HCT116 (cell line): ENCODE measurements at regions not wholly inside any gene's neighbourhood (a gene's known extent, or its start where the extent isn't known, plus 50 kb on each side); places are given as distances from the start of the nearest gene placed in this dataset.

Experiments used
- ATAC-seq: fragments of 200-7000 bp; cut with Tn5 transposase; 2 replicates; pipeline ENCODE4 v1.9.1; 2020; ENCODE audit warnings: mild to moderate bottlenecking, moderate library complexity
- BruUV-seq: library from RNA; stranded (reverse); fragments of 400-500 nt; replicated peaks from 2 replicates; lab custom pipeline; 2021; lab: Mats Ljungman, UMichigan
- CTCF ChIA-PET: fragments of 300-600 bp; sonication (Branson Sonifier 250); formaldehyde crosslinking; loops from one replicate; lab custom pipeline; 2021; ENCODE audit warnings: antibody characterized with exemption; lab: Charles Lee
- POLR2A ChIA-PET: fragments of 300-600, 350-600 bp; sonication (Branson Sonifier 250); formaldehyde crosslinking; loops from one replicate; lab custom pipeline; 2021; ENCODE audit warnings: antibody characterized with exemption; lab: Charles Lee
- RAD21 ChIA-PET, 2 experiments: fragments of 300-600 bp; sonication (Branson Sonifier 250); formaldehyde crosslinking; loops; one replicate each; lab custom pipeline; 2023; ENCODE audit warnings: low total read pairs in 2 of 2; ENCODE audit not compliant: uncharacterized antibody in 2 of 2, unreplicated experiment in 2 of 2, low non-redundant PET in 1 of 2; lab: Charles Lee
- DNase-seq: peaks from one replicate; pipeline ENCODE4 v3.0.0-alpha.2; 2010; ENCODE audit warnings: low read depth, low spot score
- H2AFZ ChIP-seq: fragments of 200-600 bp; shearing (Covaris generic), sonication (generic); 2 replicates; pipeline ENCODE4 v1.6.1; 2017; ENCODE audit warnings: low read depth, mixed run types, mixed read lengths, antibody characterized with exemption, low read length; ENCODE audit not compliant: poor library complexity, severe bottlenecking
- H3K27ac ChIP-seq: 2 replicates; pipeline ENCODE4 v1.5.1; 2012; ENCODE audit warnings: low read depth, low read length
- H3K27me3 ChIP-seq: fragments of 200-600 bp; sonication (generic); 2 replicates; pipeline ENCODE4 v1.6.1; 2016; ENCODE audit warnings: mixed run types, low read length, mixed read lengths; ENCODE audit not compliant: insufficient read depth
- H3K36me3 ChIP-seq, 2 experiments: fragments of 200-500 bp in 1 of 2; fragments of 200-600 bp in 1 of 2; sonication (Bioruptor generic) in 1 of 2; sonication (generic) in 1 of 2; 2 replicates each; pipeline versions ENCODE4 v1.5.1 to v1.6.1; 2014 to 2016; ENCODE audit warnings: low read length in 2 of 2, inconsistent platforms in 1 of 2, mixed read lengths in 1 of 2, mixed run types in 1 of 2; ENCODE audit not compliant: insufficient read depth in 2 of 2, control insufficient read depth in 1 of 2
- H3K4me1 ChIP-seq, 2 experiments: fragments of 200-600 bp in 1 of 2; sonication (generic) in 1 of 2; 2 replicates each; pipeline versions ENCODE4 v1.5.1 to v1.6.1; 2012 to 2017; ENCODE audit warnings: low read length in 2 of 2, inconsistent platforms in 1 of 2, mild to moderate bottlenecking in 1 of 2, mixed read lengths in 1 of 2, mixed run types in 1 of 2, moderate library complexity in 1 of 2; ENCODE audit not compliant: insufficient read depth in 2 of 2, control insufficient read depth in 1 of 2
- H3K4me2 ChIP-seq: fragments of 200-600 bp; sonication (generic); 2 replicates; pipeline ENCODE4 v1.6.1; 2017; ENCODE audit warnings: mixed run types, low read length, mixed read lengths
- H3K4me3 ChIP-seq, 2 experiments: fragments of 200-600 bp in 1 of 2; sonication (generic) in 1 of 2; replicated peaks in 1 of 2; 2 replicates each; pipeline ENCODE4 v1.5.1; 2011 to 2016; ENCODE audit warnings: low read length in 2 of 2, control low read depth in 1 of 2, low read depth in 1 of 2, mild to moderate bottlenecking in 1 of 2, mixed read lengths in 1 of 2, mixed run types in 1 of 2
- H3K79me2 ChIP-seq: fragments of 200-600 bp; sonication (generic); 2 replicates; pipeline ENCODE4 v1.6.1; 2017; ENCODE audit warnings: mild to moderate bottlenecking, mixed run types, low read length, moderate library complexity, mixed read lengths; ENCODE audit not compliant: insufficient read depth
- H3K9ac ChIP-seq: fragments of 200-600 bp; sonication (generic); 2 replicates; pipeline ENCODE4 v1.6.1; 2016; ENCODE audit warnings: low read length, mixed read lengths
- H3K9me2 ChIP-seq: fragments of 200-600 bp; sonication (generic), shearing (Covaris generic); 2 replicates; pipeline ENCODE4 v1.6.1; 2017; ENCODE audit warnings: mixed run types, mild to moderate bottlenecking, moderate library complexity; ENCODE audit not compliant: insufficient read depth
- H3K9me3 ChIP-seq, 2 experiments: fragments of 200-500 bp in 1 of 2; fragments of 200-600 bp in 1 of 2; sonication (Bioruptor generic) in 1 of 2; sonication (generic) in 1 of 2; 2 replicates each; pipeline ENCODE4 v1.6.1; 2014 to 2017; ENCODE audit warnings: low read length in 2 of 2, mixed read lengths in 2 of 2, inconsistent platforms in 1 of 2, low read depth in 1 of 2, mild to moderate bottlenecking in 1 of 2, mixed run types in 1 of 2, moderate library complexity in 1 of 2; ENCODE audit not compliant: control insufficient read depth in 1 of 2, insufficient read depth in 1 of 2
- H4K20me1 ChIP-seq: fragments of 200-600 bp; sonication (generic), shearing (Covaris generic); 2 replicates; pipeline ENCODE4 v1.6.1; 2017; ENCODE audit warnings: mixed run types, mild to moderate bottlenecking, moderate library complexity; ENCODE audit not compliant: insufficient read depth
- ATF3 ChIP-seq: IDR thresholded peaks from 2 replicates; pipeline ENCODE4 v1.6.1; 2012
- CBX3 ChIP-seq: IDR thresholded peaks from 2 replicates; pipeline ENCODE4 v1.6.1; 2012; ENCODE audit warnings: low read depth
- CTCF ChIP-seq, 3 experiments: fragments of 200-600 bp in 1 of 3; sonication (generic) in 1 of 3; IDR thresholded peaks in 2 of 3; conservative IDR thresholded peaks in 1 of 3; 2 replicates each; pipeline ENCODE4 v1.5.1; 2012 to 2017; ENCODE audit warnings: low read depth in 2 of 3, low read length in 2 of 3, antibody characterized with exemption in 1 of 3, borderline replicate concordance in 1 of 3, control low read depth in 1 of 3, mild to moderate bottlenecking in 1 of 3, mixed read lengths in 1 of 3, mixed run types in 1 of 3, moderate library complexity in 1 of 3; ENCODE audit not compliant: insufficient read depth in 1 of 3
- EGR1 ChIP-seq: IDR thresholded peaks from 2 replicates; pipeline ENCODE4 v1.6.1; 2012; ENCODE audit warnings: low read depth
- MAX ChIP-seq: IDR thresholded peaks from 2 replicates; pipeline ENCODE4 v1.6.1; 2012
- RAD21 ChIP-seq: IDR thresholded peaks from 2 replicates; pipeline ENCODE4 v1.6.1; 2012; ENCODE audit warnings: low read depth, mild to moderate bottlenecking
- REST ChIP-seq: IDR thresholded peaks from 2 replicates; pipeline ENCODE4 v1.6.1; 2012; ENCODE audit warnings: low read depth
- SP1 ChIP-seq: IDR thresholded peaks from 2 replicates; pipeline ENCODE4 v1.6.1; 2012; ENCODE audit warnings: low read depth
- SRF ChIP-seq: IDR thresholded peaks from 2 replicates; pipeline ENCODE4 v1.6.1; 2012; ENCODE audit warnings: low read depth
- ZBTB33 ChIP-seq: IDR thresholded peaks from 2 replicates; pipeline ENCODE4 v1.6.1; 2011; ENCODE audit warnings: mild to moderate bottlenecking, low read length, moderate library complexity; ENCODE audit not compliant: insufficient replicate concordance; ENCODE audit errors: extremely low read depth
- intact Hi-C: fragments of 100-400 bp; cut with micrococcal nuclease; formaldehyde crosslinking; loops from 2 replicates; pipeline ENCODE4 v1.10.0; 2022

- TF ChIP-seq ZBTB33: no peak
- no peak for TF ChIP-seq EGR1
- TF ChIP-seq SP1: no peak
- no peak for TF ChIP-seq MAX
- TF ChIP-seq, all 23 proteins: peak for 0
Observed at GRCh38 chr2:34664266-34664665, 1065.2 kb upstream of the FAM98A start (continued).

- RAD21 ChIA-PET: no interaction called here
- POLR2A ChIA-PET: no interaction called here
Observed at GRCh38 chr2:34663314-34663713, 1064.2 kb upstream of the FAM98A start.

More at GRCh38 chr2:34663314-34663713, 1064.2 kb upstream of the FAM98A start:
- Histone ChIP-seq H3K4me2 (no peak overlapping the region), H3K27ac (no peak overlapping the region), H3K27me3 (no peaks in the 10 kb centered on the region), H3K9ac (no peak overlapping the region), H3K4me3 (no peak overlapping the region), H4K20me1 (no peaks in the 10 kb centered on the region), H3K9me2 (no peaks in the 10 kb centered on the region), H3K36me3 (no peaks in the 10 kb centered on the region), H2AFZ (no peak overlapping the region), H3K79me2 (no peaks in the 10 kb centered on the region), H3K4me1 (no peaks in the 10 kb centered on the region), H3K9me3 (peaks cover 9 to 17% of the 10 kb centered on the region in 2 experiments; a peak in 2 of 4 replicates)
- TF ChIP-seq CBX3 (no peak), ATF3 (no peak), SRF (no peak), CTCF (IDR thresholded peaks at IDR 0.05 in 2 of 3, conservative IDR thresholded peaks at IDR 0.05 in 1 of 3; ENCODE audit: borderline replicate concordance in 1 of 3, insufficient read depth in 1 of 3, low read depth in 2 of 3, low read length in 2 of 3) (no peak), EGR1 (no peak), REST (no peak), SP1 (no peak), RAD21 (no peak)
- ATAC-seq (no peak), DNase-seq (no peak)
- intact Hi-C loops: no loop called here
- CTCF ChIA-PET: no interaction called here
- BruUV-seq: no TSS peak
